Fibroblast of lung (primary cell): ENCODE measurements at regions not wholly inside any gene's neighbourhood (a gene's known extent, or its start where the extent isn't known, plus 50 kb on each side); places are given as distances from the start of the nearest gene placed in this dataset.

Experiments
- CTCF ChIP-seq, 2 donors: IDR thresholded peaks in 1 of 2; conservative IDR thresholded peaks in 1 of 2; 1 replicate in 1 of 2; 2 replicates in 1 of 2; pipeline ENCODE4 v1.5.1; 2011 to 2012; ENCODE audit warnings: low read length in 2 of 2, control low read depth in 1 of 2, inconsistent platforms in 1 of 2, low read depth in 1 of 2, mild to moderate bottlenecking in 1 of 2
- EZH2 ChIP-seq: IDR thresholded peaks from 2 replicates; pipeline ENCODE4 v1.5.1; 2012; ENCODE audit warnings: low read length, control low read depth, mild to moderate bottlenecking; ENCODE audit errors: missing control alignments

DNA sequence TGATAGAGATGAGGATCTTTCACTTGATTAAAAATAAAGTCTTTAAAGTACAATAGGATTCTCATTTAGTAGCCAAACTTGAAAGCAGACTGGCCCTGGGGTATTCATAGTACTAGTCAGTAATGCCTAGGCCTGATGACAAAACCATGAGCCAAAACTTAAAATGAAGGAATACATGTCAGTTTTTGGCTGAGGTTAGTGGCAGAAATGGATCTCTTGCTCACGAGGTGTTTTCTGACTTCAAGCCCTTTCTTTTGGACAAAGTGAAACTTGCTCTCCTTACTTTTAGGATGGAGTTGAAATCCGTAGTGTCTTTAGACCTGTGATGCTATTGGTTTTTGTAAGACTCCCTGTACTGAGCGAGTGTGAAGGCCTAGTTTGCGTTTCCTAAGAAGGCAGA lies 157.7 kb downstream of the CCNG2 start:
- no peak for TF ChIP-seq EZH2
- no peak for TF ChIP-seq CTCF (conservative IDR thresholded peaks at IDR 0.05 in 1 of 2, IDR thresholded peaks at IDR 0.05 in 1 of 2; ENCODE audit: low read depth in 1 of 2, low read length in 2 of 2)
